Ishikawa (cell line): ENCODE measurements at regions not wholly inside any gene's neighbourhood (a gene's known extent, or its start where the extent isn't known, plus 50 kb on each side); places are given as distances from the start of the nearest gene placed in this dataset.

Experiments
- CEBPB ChIP-seq: IDR thresholded peaks from 2 replicates; pipeline ENCODE4 v1.6.1; 2012
- CREB1 ChIP-seq: IDR thresholded peaks from 2 replicates; pipeline ENCODE4 v1.6.1; 2012; ENCODE audit warnings: low read depth
- EGR1 ChIP-seq: IDR thresholded peaks from 2 replicates; pipeline ENCODE4 v1.6.1; 2012
- EP300 ChIP-seq: IDR thresholded peaks from 2 replicates; pipeline ENCODE4 v1.6.1; 2012; ENCODE audit warnings: borderline replicate concordance
- FOXM1 ChIP-seq: IDR thresholded peaks from 2 replicates; pipeline ENCODE4 v1.6.1; 2012; ENCODE audit warnings: low read depth, borderline replicate concordance
- MAX ChIP-seq: IDR thresholded peaks from 2 replicates; pipeline ENCODE4 v1.6.1; 2012
- NFIC ChIP-seq: IDR thresholded peaks from 2 replicates; pipeline ENCODE4 v1.6.1; 2012
- RAD21 ChIP-seq: IDR thresholded peaks from 2 replicates; pipeline ENCODE4 v1.6.1; 2012; ENCODE audit warnings: low read depth
- TAF1 ChIP-seq: IDR thresholded peaks from 2 replicates; pipeline ENCODE4 v1.6.1; 2012; ENCODE audit warnings: low read depth, mild to moderate bottlenecking
- TCF12 ChIP-seq: IDR thresholded peaks from 2 replicates; pipeline ENCODE4 v1.6.1; 2012; ENCODE audit warnings: low read depth
- YY1 ChIP-seq: IDR thresholded peaks from 2 replicates; pipeline ENCODE4 v1.6.1; 2012; ENCODE audit warnings: low read depth
- TF ChIP-seq, protein P1 (sequence below): IDR thresholded peaks from 2 replicates; pipeline ENCODE4 v1.6.1; 2012; ENCODE audit warnings: low read depth, mild to moderate bottlenecking

DNA sequence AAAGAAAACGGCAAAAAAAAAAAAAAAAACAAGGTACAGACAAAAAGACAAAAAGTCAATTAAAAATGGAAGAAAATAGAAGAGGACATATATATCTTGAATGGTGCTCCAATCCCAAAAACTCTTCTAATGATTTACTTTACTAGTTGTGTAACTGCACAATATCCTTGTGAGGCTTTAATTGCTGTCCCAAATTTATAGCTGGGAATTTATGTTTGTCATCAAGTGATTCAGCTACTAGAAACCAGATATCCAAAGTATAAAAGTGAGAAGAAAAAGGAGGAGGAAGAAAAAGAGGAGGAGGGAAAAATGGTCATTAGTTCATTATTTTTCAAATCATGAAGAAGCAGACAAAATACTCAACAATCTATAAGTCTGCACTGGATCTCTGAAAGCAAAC is 150.8 kb upstream of the ARPP21 start:
- TF ChIP-seq NFIC = no peak
- TF ChIP-seq RAD21 = no peak
- no peak for TF ChIP-seq TAF1
- no peak for TF ChIP-seq MAX
- TF ChIP-seq EP300 = no peak
- TF ChIP-seq, protein P1, sequence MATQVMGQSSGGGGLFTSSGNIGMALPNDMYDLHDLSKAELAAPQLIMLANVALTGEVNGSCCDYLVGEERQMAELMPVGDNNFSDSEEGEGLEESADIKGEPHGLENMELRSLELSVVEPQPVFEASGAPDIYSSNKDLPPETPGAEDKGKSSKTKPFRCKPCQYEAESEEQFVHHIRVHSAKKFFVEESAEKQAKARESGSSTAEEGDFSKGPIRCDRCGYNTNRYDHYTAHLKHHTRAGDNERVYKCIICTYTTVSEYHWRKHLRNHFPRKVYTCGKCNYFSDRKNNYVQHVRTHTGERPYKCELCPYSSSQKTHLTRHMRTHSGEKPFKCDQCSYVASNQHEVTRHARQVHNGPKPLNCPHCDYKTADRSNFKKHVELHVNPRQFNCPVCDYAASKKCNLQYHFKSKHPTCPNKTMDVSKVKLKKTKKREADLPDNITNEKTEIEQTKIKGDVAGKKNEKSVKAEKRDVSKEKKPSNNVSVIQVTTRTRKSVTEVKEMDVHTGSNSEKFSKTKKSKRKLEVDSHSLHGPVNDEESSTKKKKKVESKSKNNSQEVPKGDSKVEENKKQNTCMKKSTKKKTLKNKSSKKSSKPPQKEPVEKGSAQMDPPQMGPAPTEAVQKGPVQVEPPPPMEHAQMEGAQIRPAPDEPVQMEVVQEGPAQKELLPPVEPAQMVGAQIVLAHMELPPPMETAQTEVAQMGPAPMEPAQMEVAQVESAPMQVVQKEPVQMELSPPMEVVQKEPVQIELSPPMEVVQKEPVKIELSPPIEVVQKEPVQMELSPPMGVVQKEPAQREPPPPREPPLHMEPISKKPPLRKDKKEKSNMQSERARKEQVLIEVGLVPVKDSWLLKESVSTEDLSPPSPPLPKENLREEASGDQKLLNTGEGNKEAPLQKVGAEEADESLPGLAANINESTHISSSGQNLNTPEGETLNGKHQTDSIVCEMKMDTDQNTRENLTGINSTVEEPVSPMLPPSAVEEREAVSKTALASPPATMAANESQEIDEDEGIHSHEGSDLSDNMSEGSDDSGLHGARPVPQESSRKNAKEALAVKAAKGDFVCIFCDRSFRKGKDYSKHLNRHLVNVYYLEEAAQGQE = no peak
- no peak for TF ChIP-seq EGR1
- TF ChIP-seq TCF12 = no peak
- no peak for TF ChIP-seq YY1
- no peak for TF ChIP-seq CEBPB
- TF ChIP-seq CREB1 = no peak
- TF ChIP-seq FOXM1 = no peak
